Progenitor cell of endocrine pancreas (in vitro differentiated cells): ENCODE measurements at regions not wholly inside any gene's neighbourhood (a gene's known extent, or its start where the extent isn't known, plus 50 kb on each side); places are given as distances from the start of the nearest gene placed in this dataset.

ENCODE experiments used
- DNase-seq: peaks from one replicate; pipeline ENCODE4 v3.0.0; 2021; ENCODE audit warnings: low spot score; ENCODE audit not compliant: unreplicated experiment
- H3K27ac Mint-ChIP-seq: 2 replicates; pipeline ENCODE4 v1.8.0; 2021; ENCODE audit warnings: mild to moderate bottlenecking, moderate library complexity, mixed read lengths
- H3K27me3 Mint-ChIP-seq: 2 replicates; pipeline ENCODE4 v1.8.0; 2021; ENCODE audit warnings: mixed read lengths
- H3K36me3 Mint-ChIP-seq: 2 replicates; pipeline ENCODE4 v1.8.0; 2022; ENCODE audit warnings: mixed read lengths; ENCODE audit not compliant: insufficient read depth
- H3K4me1 Mint-ChIP-seq: 2 replicates; pipeline ENCODE4 v1.8.0; 2021; ENCODE audit warnings: low read depth, mixed read lengths
- H3K4me3 Mint-ChIP-seq: 2 replicates; pipeline ENCODE4 v1.8.0; 2021; ENCODE audit warnings: low read depth, mild to moderate bottlenecking, moderate library complexity, mixed read lengths
- H3K9me3 Mint-ChIP-seq: 2 replicates; pipeline ENCODE4 v1.8.0; 2021; ENCODE audit warnings: low read depth, mixed read lengths
- CTCF ChIP-seq: fragments of 200-600 bp; sonication (generic); IDR thresholded peaks from one replicate; pipeline ENCODE4 v1.5.0; 2021; ENCODE audit warnings: antibody characterized with exemption, mild to moderate bottlenecking; ENCODE audit not compliant: unreplicated experiment

GRCh38 chr3:87621667-87622066 lies 345.3 kb upstream of the POU1F1 start:
- TF ChIP-seq CTCF, result no peak
- no peak for DNase-seq
- Mint-ChIP-seq H3K4me1 (no peaks in the 10 kb centered on the region), H3K27me3 (no peaks in the 10 kb centered on the region), H3K27ac (no peak overlapping the region), H3K9me3 (peaks cover 5% of the 10 kb centered on the region), H3K4me3 (no peak overlapping the region), H3K36me3 (no peaks in the 10 kb centered on the region)

DNA sequence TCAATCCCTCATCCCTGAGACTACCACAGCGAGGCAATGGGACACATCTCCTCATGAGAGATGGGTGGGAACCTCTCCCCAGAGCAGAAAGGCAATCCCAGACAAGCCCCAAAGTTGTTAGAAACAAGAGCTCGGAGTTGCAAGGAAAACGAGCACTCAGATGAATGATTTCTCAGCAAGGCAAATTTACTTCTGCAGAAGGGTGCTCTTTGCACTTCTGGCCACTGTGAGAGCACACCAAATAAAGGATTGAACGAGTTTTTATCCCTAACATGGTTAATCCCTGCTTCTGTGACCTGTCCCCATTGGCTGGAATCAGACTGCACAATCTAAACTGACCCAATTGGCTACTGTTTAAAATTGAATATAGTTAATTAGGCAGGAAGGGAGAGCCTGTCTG lies 339.1 kb upstream of the POU1F1 start:
- H3K36me3 Mint-ChIP-seq, result no peaks in the 10 kb centered on the region
- no peaks in the 10 kb centered on the region for H3K27me3 Mint-ChIP-seq
- H3K9me3 Mint-ChIP-seq, result peaks cover 27% of the 10 kb centered on the region
- H3K27ac Mint-ChIP-seq, result no peak overlapping the region
- no peak for DNase-seq
- no peaks in the 10 kb centered on the region for H3K4me1 Mint-ChIP-seq
- H3K4me3 Mint-ChIP-seq, result no peak overlapping the region
- TF ChIP-seq CTCF, result no peak

DNA sequence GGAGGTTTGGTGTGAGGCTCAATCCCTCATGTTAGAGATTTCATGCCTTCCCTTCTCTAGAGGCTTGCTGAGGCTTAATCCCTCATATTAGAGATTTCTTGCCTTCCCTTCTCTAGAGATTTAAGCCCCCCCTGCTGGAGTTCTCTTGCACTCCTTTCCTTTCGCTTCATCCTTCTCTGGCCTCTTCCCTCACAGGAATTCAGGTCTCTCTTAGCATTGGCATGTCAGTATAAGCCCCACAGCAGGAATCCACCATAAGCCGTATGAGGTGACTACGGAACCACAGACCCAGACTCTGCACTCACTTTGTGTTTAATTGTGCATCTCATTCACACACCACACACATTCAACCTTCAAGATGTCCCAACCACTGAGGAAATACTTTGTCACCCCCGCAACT lies 338.6 kb upstream of the POU1F1 start:
- TF ChIP-seq CTCF, result no peak
- Mint-ChIP-seq H3K27me3 (no peaks in the 10 kb centered on the region), H3K4me1 (no peaks in the 10 kb centered on the region), H3K27ac (no peak overlapping the region), H3K9me3 (peaks cover 27% of the 10 kb centered on the region), H3K4me3 (no peak overlapping the region), H3K36me3 (no peaks in the 10 kb centered on the region)
- DNase-seq, result no peak

DNA sequence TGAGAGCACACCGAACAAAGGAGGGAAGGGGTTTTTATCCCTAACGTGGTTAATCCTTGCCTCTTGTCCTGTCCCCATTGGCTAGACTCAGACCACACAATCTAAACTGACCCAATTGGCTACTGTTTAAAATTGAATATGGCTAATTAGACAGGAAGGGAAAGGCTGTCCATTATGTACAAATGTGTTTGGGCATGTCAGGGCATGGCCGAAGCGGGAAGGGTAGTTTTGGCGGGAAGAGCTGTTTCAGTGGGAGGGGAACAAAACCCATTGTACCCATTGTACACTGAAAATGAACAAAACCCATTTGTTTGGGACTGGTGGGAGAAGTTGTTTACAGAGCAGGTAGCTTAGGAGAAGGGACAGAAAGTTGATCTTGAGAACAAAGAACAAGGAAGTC lies 330.9 kb upstream of the POU1F1 start:
- no peak for DNase-seq
- Mint-ChIP-seq H3K9me3 (peaks cover 18% of the 10 kb centered on the region), H3K27ac (no peak overlapping the region), H3K4me3 (no peak overlapping the region), H3K27me3 (no peaks in the 10 kb centered on the region), H3K4me1 (no peaks in the 10 kb centered on the region), H3K36me3 (no peaks in the 10 kb centered on the region)
- TF ChIP-seq CTCF, result no peak

DNA sequence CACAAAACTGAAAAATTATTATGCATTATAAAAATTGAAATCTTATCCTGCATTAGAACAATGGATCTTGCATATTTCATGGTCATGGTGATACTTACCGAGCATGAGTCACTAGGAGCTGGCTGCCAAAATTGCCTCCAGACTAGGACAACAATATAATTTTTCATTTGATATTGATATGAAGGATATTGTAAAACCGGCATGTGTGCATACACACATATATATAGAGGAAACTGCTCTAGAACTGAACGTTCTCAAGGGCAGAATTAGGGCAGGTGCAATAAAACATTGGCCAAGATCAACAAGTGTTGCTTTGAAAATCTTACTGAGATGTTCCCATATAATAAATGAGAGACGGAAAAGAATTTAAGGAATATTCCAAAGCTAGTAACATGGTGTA lies 319.4 kb upstream of the POU1F1 start:
- DNase-seq, result no peak
- H3K4me3 Mint-ChIP-seq, result no peak overlapping the region
- H3K27ac Mint-ChIP-seq, result no peak overlapping the region
- H3K4me1 Mint-ChIP-seq, result no peaks in the 10 kb centered on the region
- H3K27me3 Mint-ChIP-seq, result no peaks in the 10 kb centered on the region
- no peak for TF ChIP-seq CTCF
- H3K36me3 Mint-ChIP-seq, result peaks cover 1% of the 10 kb centered on the region
- H3K9me3 Mint-ChIP-seq, result peaks cover 7% of the 10 kb centered on the region

DNA sequence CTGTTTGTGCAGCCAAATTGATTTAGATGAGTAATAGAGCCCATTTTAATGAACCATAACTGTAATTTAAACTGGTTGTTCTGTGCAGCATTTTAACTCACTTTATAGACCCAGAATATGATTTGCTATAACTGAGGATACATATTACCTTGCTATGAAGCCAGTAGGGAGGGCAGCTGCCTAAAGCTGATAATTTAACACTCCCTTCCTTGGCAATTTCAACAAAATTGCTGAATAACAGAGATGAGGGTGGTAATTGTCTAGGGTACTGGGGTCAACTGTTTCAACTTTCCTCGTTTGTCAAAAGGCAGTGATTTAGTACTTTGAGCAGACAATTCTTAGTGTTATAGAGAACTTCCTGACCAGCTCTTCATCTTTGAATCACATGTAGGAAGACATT lies 304.9 kb upstream of the POU1F1 start:
- peaks cover 5% of the 10 kb centered on the region for H3K4me1 Mint-ChIP-seq
- H3K4me3 Mint-ChIP-seq, result no peak overlapping the region
- no peaks in the 10 kb centered on the region for H3K9me3 Mint-ChIP-seq
- no peaks in the 10 kb centered on the region for H3K27me3 Mint-ChIP-seq
- no peak for TF ChIP-seq CTCF
- no peaks in the 10 kb centered on the region for H3K36me3 Mint-ChIP-seq
- DNase-seq, result no peak
- no peak overlapping the region for H3K27ac Mint-ChIP-seq
